ENCODE measurements at regions not wholly inside any gene's neighbourhood (a gene's known extent, or its start where the extent isn't known, plus 50 kb on each side); places are given as distances from the start of the nearest gene placed in this dataset.

DNA sequence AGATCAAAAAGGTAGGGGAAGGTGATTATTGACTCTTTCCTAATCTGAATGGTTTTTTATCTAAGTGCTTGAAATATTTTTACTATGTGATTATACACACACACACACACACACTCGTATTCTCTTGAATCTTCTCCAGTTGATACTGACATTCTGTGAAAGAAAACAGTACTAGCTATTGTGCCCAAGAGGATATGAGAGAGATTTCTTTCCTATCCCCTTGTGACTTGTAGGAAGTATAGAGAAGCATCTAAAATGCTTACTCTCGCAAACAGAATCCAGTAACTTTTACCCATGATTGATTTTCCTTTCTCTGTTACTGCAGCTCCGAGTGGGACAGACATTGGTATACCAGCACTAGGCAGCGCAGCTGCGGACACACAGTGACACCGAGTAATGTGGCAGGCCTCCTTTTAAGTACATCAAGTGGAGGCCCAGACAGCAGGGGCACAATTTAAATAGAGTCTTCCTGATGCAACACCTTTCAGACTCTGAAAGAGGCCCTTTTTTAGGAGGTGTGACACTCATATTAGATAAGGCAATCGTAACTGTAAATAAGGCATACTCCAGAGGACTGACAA is 421.0 kb upstream of the CNTN4 start:
- no peak for TF ChIP-seq GLIS3 (CRISPR knock-in tag; IDR thresholded peaks at IDR 0.05)
- no peak for TF ChIP-seq TCF4 (CRISPR knock-in tag; IDR thresholded peaks at IDR 0.05; ENCODE audit: borderline replicate concordance)
- no peak for TF ChIP-seq PATZ1 (CRISPR knock-in tag; IDR thresholded peaks at IDR 0.05; ENCODE audit: borderline replicate concordance)
- no peak for TF ChIP-seq ZFP3 (CRISPR knock-in tag; IDR thresholded peaks at IDR 0.05)
- no peak for TF ChIP-seq TOX (CRISPR knock-in tag; IDR thresholded peaks at IDR 0.05; ENCODE audit: borderline replicate concordance)
- TF ChIP-seq, protein P1, sequence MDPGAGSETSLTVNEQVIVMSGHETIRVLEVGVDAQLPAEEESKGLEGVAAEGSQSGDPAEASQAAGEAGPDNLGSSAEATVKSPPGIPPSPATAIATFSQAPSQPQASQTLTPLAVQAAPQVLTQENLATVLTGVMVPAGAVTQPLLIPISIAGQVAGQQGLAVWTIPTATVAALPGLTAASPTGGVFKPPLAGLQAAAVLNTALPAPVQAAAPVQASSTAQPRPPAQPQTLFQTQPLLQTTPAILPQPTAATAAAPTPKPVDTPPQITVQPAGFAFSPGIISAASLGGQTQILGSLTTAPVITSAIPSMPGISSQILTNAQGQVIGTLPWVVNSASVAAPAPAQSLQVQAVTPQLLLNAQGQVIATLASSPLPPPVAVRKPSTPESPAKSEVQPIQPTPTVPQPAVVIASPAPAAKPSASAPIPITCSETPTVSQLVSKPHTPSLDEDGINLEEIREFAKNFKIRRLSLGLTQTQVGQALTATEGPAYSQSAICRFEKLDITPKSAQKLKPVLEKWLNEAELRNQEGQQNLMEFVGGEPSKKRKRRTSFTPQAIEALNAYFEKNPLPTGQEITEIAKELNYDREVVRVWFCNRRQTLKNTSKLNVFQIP (CRISPR knock-in tag; IDR thresholded peaks at IDR 0.05; ENCODE audit: borderline replicate concordance, low read depth), result no peak
- no peak for TF ChIP-seq ZFP30 (CRISPR knock-in tag; IDR thresholded peaks at IDR 0.05)
- no peak for TF ChIP-seq OSR1 (CRISPR knock-in tag; IDR thresholded peaks at IDR 0.05)
- TF ChIP-seq ARNTL (CRISPR knock-in tag; IDR thresholded peaks at IDR 0.05; ENCODE audit: borderline replicate concordance, low read depth), result no peak
- TF ChIP-seq ZNF8 (CRISPR knock-in tag; IDR thresholded peaks at IDR 0.05), result no peak
- no peak for TF ChIP-seq CSDC2 (CRISPR knock-in tag; IDR thresholded peaks at IDR 0.05)

Measured in SK-N-SH treated with all-trans-retinoic acid at 6 μM for 48 hours (cell line).